Thyroid gland (tissue), 4 donors: ENCODE measurements at regions not wholly inside any gene's neighbourhood (a gene's known extent, or its start where the extent isn't known, plus 50 kb on each side); places are given as distances from the start of the nearest gene placed in this dataset.

Experiments used
- DNase-seq, 2 donors: peaks; one replicate each; pipeline ENCODE4 v3.0.0-alpha.2; 2019
- H3K27ac ChIP-seq, 3 donors: fragments of 200-600 bp; sonication (generic); 1 replicate in 2 of 3; 2 replicates in 1 of 3; pipeline ENCODE4 v1.5.1; 2016 to 2019; ENCODE audit warnings: mild to moderate bottlenecking in 1 of 3, moderate library complexity in 1 of 3
- H3K27me3 ChIP-seq: fragments of 200-600 bp; sonication (generic); one replicate; pipeline ENCODE4 v1.5.1; 2019
- H3K36me3 ChIP-seq, 2 donors: fragments of 200-600 bp; sonication (generic); one replicate each; pipeline ENCODE4 v1.5.1; 2016 to 2019
- H3K4me1 ChIP-seq, 2 donors: fragments of 200-600 bp; sonication (generic); one replicate each; pipeline ENCODE4 v1.5.1; 2017 to 2019
- H3K4me3 ChIP-seq, 3 donors: fragments of 200-600 bp; sonication (generic); replicated peaks in 1 of 3; 1 replicate in 2 of 3; 2 replicates in 1 of 3; pipeline ENCODE4 v1.5.1; 2016; ENCODE audit warnings: mild to moderate bottlenecking in 1 of 3
- H3K9me3 ChIP-seq: fragments of 200-600 bp; sonication (generic); one replicate; pipeline ENCODE4 v1.5.1; 2017
- POLR2A ChIP-seq, 2 donors: fragments of 450-650 bp; IDR thresholded peaks; one replicate each; pipeline ENCODE4 v1.6.1; 2017; ENCODE audit warnings: antibody characterized with exemption in 2 of 2, mild to moderate bottlenecking in 2 of 2, moderate library complexity in 1 of 2
- WGBS, 2 donors: methylation state at CpG; one replicate each; pipeline ENCODE4 v1.1.5; 2017; 5-methylcytosine and 5-hydroxymethylcytosine counted together
- intact Hi-C: fragments of 100-400 bp; cut with DNase I; formaldehyde crosslinking; loops from one replicate; pipeline ENCODE4 v1.15.1; 2023
- TF ChIP-seq, protein P1 (sequence below), 6 experiments: fragments of 200-600 bp in 3 of 6; fragments of 450-650 bp in 3 of 6; sonication (generic) in 3 of 6; IDR thresholded peaks; one replicate each; pipeline ENCODE4 v1.5.1; 2016 to 2019; ENCODE audit warnings: antibody characterized with exemption in 6 of 6, mild to moderate bottlenecking in 2 of 6, inconsistent platforms in 1 of 6, moderate library complexity in 1 of 6

DNA sequence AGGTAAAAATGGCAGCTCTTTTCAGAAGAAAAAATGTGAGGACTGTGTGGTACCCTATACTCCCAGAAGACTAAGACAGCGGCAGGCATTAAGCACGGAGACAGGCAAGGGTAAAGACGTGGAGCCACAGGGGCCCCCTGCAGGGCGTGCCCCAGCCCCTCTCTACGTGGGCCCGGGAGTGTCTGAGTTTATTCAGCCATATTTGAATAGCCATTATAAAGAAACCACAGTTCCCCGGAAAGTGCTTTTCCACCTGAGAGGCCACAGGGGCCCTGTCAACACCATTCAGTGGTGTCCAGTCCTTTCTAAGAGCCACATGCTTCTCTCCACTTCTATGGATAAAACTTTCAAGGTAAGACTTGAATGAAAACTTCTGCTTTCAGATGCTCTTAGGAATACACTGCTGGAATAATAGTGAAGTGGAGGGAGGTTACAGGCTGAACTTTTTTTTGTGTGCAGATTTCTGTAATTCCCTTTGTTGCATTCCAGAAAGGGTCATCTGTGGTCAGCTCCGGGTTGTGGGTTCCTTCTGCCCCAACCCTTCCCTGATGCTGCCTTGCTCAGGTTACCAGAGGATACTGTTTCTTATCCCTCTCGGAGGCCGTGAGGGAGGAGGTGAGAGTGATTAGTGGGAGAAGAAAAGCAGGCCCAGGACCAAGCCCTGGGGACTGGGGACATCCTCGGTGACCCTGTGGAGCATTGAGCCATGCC is 58.4 kb downstream of the SLC25A47 start:
- WGBS, 2 donors = 48 to 58% methylated on average over 11 of the region's 11 CpGs
- no peak overlapping the region for H3K4me3 ChIP-seq
- H3K27ac ChIP-seq = peak overlapping the region in 1 of 3 donors; percentile 11
- H3K27me3 ChIP-seq = no peaks in the 10 kb centered on the region
- intact Hi-C loops = no loop called here
- no peaks in the 10 kb centered on the region for H3K36me3 ChIP-seq
- H3K4me1 ChIP-seq = peaks cover 4 to 39% of the 10 kb centered on the region in 2 donors
- no peaks in the 10 kb centered on the region for H3K9me3 ChIP-seq
- TF ChIP-seq, protein P1, sequence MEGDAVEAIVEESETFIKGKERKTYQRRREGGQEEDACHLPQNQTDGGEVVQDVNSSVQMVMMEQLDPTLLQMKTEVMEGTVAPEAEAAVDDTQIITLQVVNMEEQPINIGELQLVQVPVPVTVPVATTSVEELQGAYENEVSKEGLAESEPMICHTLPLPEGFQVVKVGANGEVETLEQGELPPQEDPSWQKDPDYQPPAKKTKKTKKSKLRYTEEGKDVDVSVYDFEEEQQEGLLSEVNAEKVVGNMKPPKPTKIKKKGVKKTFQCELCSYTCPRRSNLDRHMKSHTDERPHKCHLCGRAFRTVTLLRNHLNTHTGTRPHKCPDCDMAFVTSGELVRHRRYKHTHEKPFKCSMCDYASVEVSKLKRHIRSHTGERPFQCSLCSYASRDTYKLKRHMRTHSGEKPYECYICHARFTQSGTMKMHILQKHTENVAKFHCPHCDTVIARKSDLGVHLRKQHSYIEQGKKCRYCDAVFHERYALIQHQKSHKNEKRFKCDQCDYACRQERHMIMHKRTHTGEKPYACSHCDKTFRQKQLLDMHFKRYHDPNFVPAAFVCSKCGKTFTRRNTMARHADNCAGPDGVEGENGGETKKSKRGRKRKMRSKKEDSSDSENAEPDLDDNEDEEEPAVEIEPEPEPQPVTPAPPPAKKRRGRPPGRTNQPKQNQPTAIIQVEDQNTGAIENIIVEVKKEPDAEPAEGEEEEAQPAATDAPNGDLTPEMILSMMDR (IDR thresholded peaks at IDR 0.05) = no peak
- TF ChIP-seq POLR2A (IDR thresholded peaks at IDR 0.05) = no peak
- peak; percentile 18 to 43 for DNase-seq

DNA sequence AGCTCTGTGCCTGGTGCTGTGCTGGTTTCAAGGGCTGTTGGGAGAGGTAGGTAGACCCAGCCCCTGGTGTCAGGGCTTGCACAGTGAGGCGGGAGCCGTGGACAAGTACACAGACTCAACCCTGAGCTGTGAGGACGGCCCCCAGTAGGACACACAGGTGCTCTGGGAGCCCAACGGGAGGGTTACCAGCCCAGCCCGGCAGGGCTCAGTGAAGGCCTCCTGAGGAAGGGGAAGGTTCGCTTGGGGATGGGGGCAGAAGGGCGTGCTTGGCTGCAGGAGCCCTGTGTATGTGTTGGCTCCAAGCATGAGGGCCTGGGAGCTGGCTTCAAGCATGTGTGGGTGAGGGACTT is 58.9 kb downstream of the SLC25A47 start:
- TF ChIP-seq, protein P1 (IDR thresholded peaks at IDR 0.05) = no peak
- TF ChIP-seq POLR2A (IDR thresholded peaks at IDR 0.05) = no peak
- H3K27ac ChIP-seq = peak overlapping the region in 1 of 3 donors; percentile 11
- no peaks in the 10 kb centered on the region for H3K9me3 ChIP-seq
- no peak for DNase-seq
- H3K27me3 ChIP-seq = no peaks in the 10 kb centered on the region
- 60 to 64% methylated on average over 5 to 7 of the region's 7 CpGs for WGBS, 2 donors
- intact Hi-C loops = no loop called here
- H3K4me1 ChIP-seq = peaks cover 4 to 37% of the 10 kb centered on the region in 2 donors
- no peak overlapping the region for H3K4me3 ChIP-seq
- no peaks in the 10 kb centered on the region for H3K36me3 ChIP-seq

DNA sequence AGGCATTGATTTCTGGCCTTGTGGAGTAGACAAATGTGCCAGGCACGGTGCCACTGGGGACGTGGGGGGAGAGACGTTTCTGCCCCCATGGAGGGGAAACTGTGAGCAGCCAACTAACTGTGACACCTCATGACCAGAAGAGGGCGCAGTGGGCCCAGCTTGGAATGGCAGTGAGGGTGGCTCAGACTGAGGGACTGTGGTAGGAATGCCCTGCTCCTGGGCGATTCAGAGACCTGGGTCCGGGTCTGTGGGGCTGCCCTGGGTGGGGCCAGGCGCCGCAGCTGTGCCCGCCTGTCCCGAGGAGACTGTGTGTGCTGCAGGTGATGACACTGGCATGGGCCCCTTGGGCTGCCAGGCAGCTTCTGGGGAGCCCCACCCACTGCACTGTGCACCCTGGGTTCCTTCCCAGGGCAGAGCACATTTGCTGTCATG is 60.6 kb downstream of the SLC25A47 start:
- Histone ChIP-seq H3K36me3 (no peaks in the 10 kb centered on the region), H3K27ac (no peak overlapping the region), H3K4me3 (no peak overlapping the region), H3K4me1 (peaks cover 0 to 31% of the 10 kb centered on the region in 2 donors), H3K9me3 (no peaks in the 10 kb centered on the region), H3K27me3 (no peaks in the 10 kb centered on the region)
- TF ChIP-seq, protein P1 (IDR thresholded peaks at IDR 0.05) = peak; percentile 50 to 78 (median 60)
- no peak for TF ChIP-seq POLR2A (IDR thresholded peaks at IDR 0.05)
- WGBS, 2 donors = 7 to 35% methylated on average over 4 to 5 of the region's 10 CpGs
- DNase-seq = peak; percentile 44 to 58
- intact Hi-C loops = no loop called here

DNA sequence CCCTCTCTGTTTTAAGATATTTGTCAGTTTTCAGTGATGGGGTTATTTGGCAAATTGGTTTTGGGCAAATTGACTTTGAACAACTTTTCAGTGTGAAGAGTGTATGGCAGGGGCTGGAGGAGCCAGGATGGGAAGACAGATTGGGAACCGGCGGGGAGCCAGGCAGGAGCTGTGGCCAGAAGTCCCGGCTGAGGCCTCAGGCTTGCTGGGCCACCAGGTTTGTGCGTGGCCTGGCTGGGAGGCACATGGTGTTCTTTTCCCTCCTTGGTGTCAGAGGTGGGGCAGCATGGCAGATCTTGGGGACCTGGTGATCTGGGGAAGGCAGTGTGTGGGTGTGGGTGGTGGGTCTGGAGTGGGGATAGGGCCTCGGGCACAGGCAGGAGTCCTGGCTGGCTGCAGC is 61.1 kb downstream of the SLC25A47 start:
- Histone ChIP-seq H3K27me3 (no peaks in the 10 kb centered on the region), H3K27ac (no peak overlapping the region), H3K4me1 (peaks cover 3 to 32% of the 10 kb centered on the region in 2 donors), H3K36me3 (no peaks in the 10 kb centered on the region), H3K9me3 (no peaks in the 10 kb centered on the region), H3K4me3 (no peak overlapping the region)
- no peak for TF ChIP-seq POLR2A (IDR thresholded peaks at IDR 0.05)
- TF ChIP-seq, protein P1 (IDR thresholded peaks at IDR 0.05) = no peak
- WGBS, 2 donors = 90 to 93% methylated on average over 5 of the region's 5 CpGs
- DNase-seq = no peak
- intact Hi-C loops = no loop called here
